Activated naive CD4-positive, alpha-beta T cell treated with anti-CD3 and anti-CD28 coated beads, Interleukin-2, amount 50 U/mL, for 24 hours (primary cell): ENCODE measurements at regions not wholly inside any gene's neighbourhood (a gene's known extent, or its start where the extent isn't known, plus 50 kb on each side); places are given as distances from the start of the nearest gene placed in this dataset.
"Not testable (repeated sequence)": the region's sequence is repeated elsewhere in the genome, so short reads cannot be mapped to it uniquely, and the experiment has no call there.

Experiments used
- H3K27ac Mint-ChIP-seq: one replicate; pipeline ENCODE4 v1.8.0; 2021; ENCODE audit warnings: mild to moderate bottlenecking, mixed read lengths
- H3K27me3 Mint-ChIP-seq: one replicate; pipeline ENCODE4 v1.8.0; 2021; ENCODE audit warnings: mixed read lengths
- H3K36me3 Mint-ChIP-seq: one replicate; pipeline ENCODE4 v1.8.0; 2021; ENCODE audit warnings: mixed read lengths
- H3K4me1 Mint-ChIP-seq: one replicate; pipeline ENCODE4 v1.8.0; 2021; ENCODE audit warnings: mixed read lengths
- H3K4me3 Mint-ChIP-seq: one replicate; pipeline ENCODE4 v1.8.0; 2021; ENCODE audit warnings: mild to moderate bottlenecking, mixed read lengths
- H3K9me3 Mint-ChIP-seq: one replicate; pipeline ENCODE4 v1.8.0; 2021; ENCODE audit warnings: mixed read lengths

GRCh38 chr11:11220786-11221185 lies 132.3 kb downstream of the CSNK2A3 start:
- Mint-ChIP-seq H3K9me3 (no peaks in the 10 kb centered on the region), H3K27me3 (no peaks in the 10 kb centered on the region), H3K27ac (no peak overlapping the region), H3K36me3 (no peaks in the 10 kb centered on the region), H3K4me3 (no peak overlapping the region), H3K4me1 (no peaks in the 10 kb centered on the region)

GRCh38 chr11:11218629-11218986 lies 134.4 kb downstream of the CSNK2A3 start:
- no peaks in the 10 kb centered on the region for H3K4me1 Mint-ChIP-seq
- no peaks in the 10 kb centered on the region for H3K9me3 Mint-ChIP-seq
- no peak overlapping the region for H3K4me3 Mint-ChIP-seq
- no peaks in the 10 kb centered on the region for H3K36me3 Mint-ChIP-seq
- H3K27me3 Mint-ChIP-seq: no peaks in the 10 kb centered on the region
- no peak overlapping the region for H3K27ac Mint-ChIP-seq

- no peak overlapping the region for H3K27ac Mint-ChIP-seq
- H3K9me3 Mint-ChIP-seq: no peaks in the 10 kb centered on the region
- H3K4me1 Mint-ChIP-seq: no peaks in the 10 kb centered on the region
- H3K36me3 Mint-ChIP-seq: no peaks in the 10 kb centered on the region
- no peak overlapping the region for H3K4me3 Mint-ChIP-seq
- H3K27me3 Mint-ChIP-seq: no peaks in the 10 kb centered on the region
Measured at GRCh38 chr11:11217929-11218628, 135.0 kb downstream of the CSNK2A3 start.

GRCh38 chr11:11217289-11217928 lies 135.6 kb downstream of the CSNK2A3 start:
- Mint-ChIP-seq H3K27me3 (no peaks in the 10 kb centered on the region), H3K4me3 (no peak overlapping the region), H3K36me3 (no peaks in the 10 kb centered on the region), H3K4me1 (no peaks in the 10 kb centered on the region), H3K9me3 (no peaks in the 10 kb centered on the region), H3K27ac (no peak overlapping the region)

GRCh38 chr11:11215944-11216343 lies 137.1 kb downstream of the CSNK2A3 start:
- no peak overlapping the region for H3K4me3 Mint-ChIP-seq
- no peaks in the 10 kb centered on the region for H3K36me3 Mint-ChIP-seq
- H3K27ac Mint-ChIP-seq: no peak overlapping the region
- H3K4me1 Mint-ChIP-seq: no peaks in the 10 kb centered on the region
- no peaks in the 10 kb centered on the region for H3K27me3 Mint-ChIP-seq
- no peaks in the 10 kb centered on the region for H3K9me3 Mint-ChIP-seq

GRCh38 chr11:11215058-11215815 lies 137.8 kb downstream of the CSNK2A3 start:
- no peaks in the 10 kb centered on the region for H3K27me3 Mint-ChIP-seq
- H3K36me3 Mint-ChIP-seq: no peaks in the 10 kb centered on the region
- H3K9me3 Mint-ChIP-seq: no peaks in the 10 kb centered on the region
- H3K4me1 Mint-ChIP-seq: no peaks in the 10 kb centered on the region
- no peak overlapping the region for H3K4me3 Mint-ChIP-seq
- H3K27ac Mint-ChIP-seq: no peak overlapping the region

- Mint-ChIP-seq H3K27ac (no peak overlapping the region), H3K4me1 (no peaks in the 10 kb centered on the region), H3K4me3 (no peak overlapping the region), H3K27me3 (no peaks in the 10 kb centered on the region), H3K9me3 (no peaks in the 10 kb centered on the region), H3K36me3 (no peaks in the 10 kb centered on the region)
Measured at GRCh38 chr11:11213117-11213516, 139.9 kb downstream of the CSNK2A3 start.

GRCh38 chr11:11211888-11212287 lies 141.2 kb downstream of the CSNK2A3 start:
- no peaks in the 10 kb centered on the region for H3K27me3 Mint-ChIP-seq

GRCh38 chr11:11211186-11211585 lies 141.9 kb downstream of the CSNK2A3 start:
- H3K4me1 Mint-ChIP-seq: no peaks in the 10 kb centered on the region

More at GRCh38 chr11:11211888-11212287, 141.2 kb downstream of the CSNK2A3 start:
- H3K36me3 Mint-ChIP-seq: no peaks in the 10 kb centered on the region
- H3K27ac Mint-ChIP-seq: no peak overlapping the region
- H3K4me1 Mint-ChIP-seq: no peaks in the 10 kb centered on the region
- no peaks in the 10 kb centered on the region for H3K9me3 Mint-ChIP-seq
- no peak overlapping the region for H3K4me3 Mint-ChIP-seq

GRCh38 chr11:11210446-11210845 lies 142.6 kb downstream of the CSNK2A3 start:
- Mint-ChIP-seq H3K9me3 (no peaks in the 10 kb centered on the region), H3K4me3 (no peak overlapping the region), H3K36me3 (no peaks in the 10 kb centered on the region), H3K27me3 (no peaks in the 10 kb centered on the region), H3K4me1 (no peaks in the 10 kb centered on the region), H3K27ac (no peak overlapping the region)

More at GRCh38 chr11:11211186-11211585, 141.9 kb downstream of the CSNK2A3 start:
- Mint-ChIP-seq H3K9me3 (no peaks in the 10 kb centered on the region), H3K27ac (no peak overlapping the region), H3K27me3 (no peaks in the 10 kb centered on the region), H3K36me3 (no peaks in the 10 kb centered on the region), H3K4me3 (no peak overlapping the region)

GRCh38 chr11:11209967-11210366 lies 143.1 kb downstream of the CSNK2A3 start:
- no peak overlapping the region for H3K27ac Mint-ChIP-seq
- H3K4me1 Mint-ChIP-seq: no peaks in the 10 kb centered on the region
- H3K27me3 Mint-ChIP-seq: no peaks in the 10 kb centered on the region
- no peak overlapping the region for H3K4me3 Mint-ChIP-seq
- no peaks in the 10 kb centered on the region for H3K36me3 Mint-ChIP-seq
- no peaks in the 10 kb centered on the region for H3K9me3 Mint-ChIP-seq

GRCh38 chr11:11208994-11209393 lies 144.1 kb downstream of the CSNK2A3 start:
- Mint-ChIP-seq H3K9me3 (no peaks in the 10 kb centered on the region), H3K36me3 (no peaks in the 10 kb centered on the region), H3K27me3 (peaks cover 5% of the 10 kb centered on the region), H3K4me3 (no peak overlapping the region), H3K4me1 (no peaks in the 10 kb centered on the region), H3K27ac (no peak overlapping the region)

GRCh38 chr11:11207428-11207827 lies 145.6 kb downstream of the CSNK2A3 start:
- Mint-ChIP-seq H3K4me3 (no peak overlapping the region), H3K36me3 (peaks cover 6% of the 10 kb centered on the region), H3K4me1 (no peaks in the 10 kb centered on the region), H3K9me3 (peaks cover 6% of the 10 kb centered on the region), H3K27me3 (peaks cover 11% of the 10 kb centered on the region), H3K27ac (no peak overlapping the region)

- H3K36me3 Mint-ChIP-seq: peaks cover 6% of the 10 kb centered on the region
- no peak overlapping the region for H3K27ac Mint-ChIP-seq
- H3K9me3 Mint-ChIP-seq: peaks cover 12% of the 10 kb centered on the region
- H3K27me3 Mint-ChIP-seq: peaks cover 14% of the 10 kb centered on the region
- no peaks in the 10 kb centered on the region for H3K4me1 Mint-ChIP-seq
- no peak overlapping the region for H3K4me3 Mint-ChIP-seq
Measured at GRCh38 chr11:11206484-11206883, 146.6 kb downstream of the CSNK2A3 start.

GRCh38 chr11:11202885-11203284 lies 150.2 kb downstream of the CSNK2A3 start:
- H3K27ac Mint-ChIP-seq: no peak overlapping the region
- no peaks in the 10 kb centered on the region for H3K4me1 Mint-ChIP-seq
- no peak overlapping the region for H3K4me3 Mint-ChIP-seq
- peaks cover 14% of the 10 kb centered on the region for H3K27me3 Mint-ChIP-seq
- peaks cover 12% of the 10 kb centered on the region for H3K9me3 Mint-ChIP-seq
- H3K36me3 Mint-ChIP-seq: peaks cover 6% of the 10 kb centered on the region

- Mint-ChIP-seq H3K27me3 (peaks cover 14% of the 10 kb centered on the region), H3K9me3 (peaks cover 12% of the 10 kb centered on the region)
- H3K4me1 Mint-ChIP-seq, H3K4me3 Mint-ChIP-seq, H3K36me3 Mint-ChIP-seq, H3K27ac Mint-ChIP-seq: not testable (repeated sequence)
Measured at GRCh38 chr11:11201302-11201701, 151.7 kb downstream of the CSNK2A3 start.
